ENCODE measurements at regions not wholly inside any gene's neighbourhood (a gene's known extent, or its start where the extent isn't known, plus 50 kb on each side); places are given as distances from the start of the nearest gene placed in this dataset.
A peak's percentile ranks its signal among the peaks of the same experiment; 100 is the strongest.

DNA sequence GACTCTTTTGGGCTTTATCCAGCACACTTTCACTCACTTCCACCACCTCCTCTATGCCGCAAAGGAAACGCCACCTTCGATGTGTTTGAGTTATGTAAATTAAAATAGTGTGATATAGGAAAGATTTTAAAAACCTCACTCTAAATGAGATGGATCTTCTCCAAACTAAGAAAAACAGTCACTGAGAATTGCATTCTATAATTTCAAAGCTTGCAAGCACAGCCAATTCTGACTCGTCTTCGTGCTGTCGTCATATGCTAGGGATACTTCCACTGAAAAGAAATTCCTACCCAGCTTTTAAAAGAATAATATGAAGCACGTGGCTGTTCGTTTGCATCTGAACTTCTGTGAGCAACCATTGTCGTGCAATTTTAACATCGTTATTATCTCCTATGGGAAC is 162.5 kb downstream of the SH3BP4 start:
- no peaks in the 10 kb centered on the region for H3K36me3 ChIP-seq
- no peaks in the 10 kb centered on the region for H3K9me3 ChIP-seq
- H3K4me1 ChIP-seq: peaks cover 2% of the 10 kb centered on the region
- TF ChIP-seq, protein P1, sequence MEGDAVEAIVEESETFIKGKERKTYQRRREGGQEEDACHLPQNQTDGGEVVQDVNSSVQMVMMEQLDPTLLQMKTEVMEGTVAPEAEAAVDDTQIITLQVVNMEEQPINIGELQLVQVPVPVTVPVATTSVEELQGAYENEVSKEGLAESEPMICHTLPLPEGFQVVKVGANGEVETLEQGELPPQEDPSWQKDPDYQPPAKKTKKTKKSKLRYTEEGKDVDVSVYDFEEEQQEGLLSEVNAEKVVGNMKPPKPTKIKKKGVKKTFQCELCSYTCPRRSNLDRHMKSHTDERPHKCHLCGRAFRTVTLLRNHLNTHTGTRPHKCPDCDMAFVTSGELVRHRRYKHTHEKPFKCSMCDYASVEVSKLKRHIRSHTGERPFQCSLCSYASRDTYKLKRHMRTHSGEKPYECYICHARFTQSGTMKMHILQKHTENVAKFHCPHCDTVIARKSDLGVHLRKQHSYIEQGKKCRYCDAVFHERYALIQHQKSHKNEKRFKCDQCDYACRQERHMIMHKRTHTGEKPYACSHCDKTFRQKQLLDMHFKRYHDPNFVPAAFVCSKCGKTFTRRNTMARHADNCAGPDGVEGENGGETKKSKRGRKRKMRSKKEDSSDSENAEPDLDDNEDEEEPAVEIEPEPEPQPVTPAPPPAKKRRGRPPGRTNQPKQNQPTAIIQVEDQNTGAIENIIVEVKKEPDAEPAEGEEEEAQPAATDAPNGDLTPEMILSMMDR (IDR thresholded peaks at IDR 0.05; ENCODE audit: low read depth, low read length): no peak
- no peaks in the 10 kb centered on the region for H3K27me3 ChIP-seq
- H3K4me3 ChIP-seq (ENCODE audit: low read depth, low read length): no peak overlapping the region
- no peak for DNase-seq

DNA sequence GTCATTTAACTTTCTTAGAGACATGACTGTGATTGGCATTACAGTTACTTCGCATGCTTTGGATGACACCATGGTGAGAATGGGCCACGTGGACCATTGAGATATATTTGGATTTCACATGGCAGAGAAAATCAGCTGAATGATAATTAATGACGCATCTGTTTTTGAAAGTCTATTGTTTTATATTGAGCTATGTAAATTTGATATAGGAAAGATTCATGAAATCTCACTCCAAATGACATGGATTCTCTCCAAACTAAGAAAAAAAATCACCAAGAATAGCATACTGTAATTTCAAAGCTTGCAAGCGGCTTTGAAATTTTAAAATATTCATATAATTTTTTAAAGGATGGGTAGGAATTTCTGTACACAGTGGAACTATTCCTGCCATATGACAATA is 163.7 kb downstream of the SH3BP4 start:
- DNase-seq: no peak
- no peak overlapping the region for H3K4me3 ChIP-seq (ENCODE audit: low read depth, low read length)
- no peaks in the 10 kb centered on the region for H3K36me3 ChIP-seq
- TF ChIP-seq, protein P1 (IDR thresholded peaks at IDR 0.05; ENCODE audit: low read depth, low read length): no peak
- peaks cover 2% of the 10 kb centered on the region for H3K4me1 ChIP-seq
- no peaks in the 10 kb centered on the region for H3K27me3 ChIP-seq
- H3K9me3 ChIP-seq: no peaks in the 10 kb centered on the region

DNA sequence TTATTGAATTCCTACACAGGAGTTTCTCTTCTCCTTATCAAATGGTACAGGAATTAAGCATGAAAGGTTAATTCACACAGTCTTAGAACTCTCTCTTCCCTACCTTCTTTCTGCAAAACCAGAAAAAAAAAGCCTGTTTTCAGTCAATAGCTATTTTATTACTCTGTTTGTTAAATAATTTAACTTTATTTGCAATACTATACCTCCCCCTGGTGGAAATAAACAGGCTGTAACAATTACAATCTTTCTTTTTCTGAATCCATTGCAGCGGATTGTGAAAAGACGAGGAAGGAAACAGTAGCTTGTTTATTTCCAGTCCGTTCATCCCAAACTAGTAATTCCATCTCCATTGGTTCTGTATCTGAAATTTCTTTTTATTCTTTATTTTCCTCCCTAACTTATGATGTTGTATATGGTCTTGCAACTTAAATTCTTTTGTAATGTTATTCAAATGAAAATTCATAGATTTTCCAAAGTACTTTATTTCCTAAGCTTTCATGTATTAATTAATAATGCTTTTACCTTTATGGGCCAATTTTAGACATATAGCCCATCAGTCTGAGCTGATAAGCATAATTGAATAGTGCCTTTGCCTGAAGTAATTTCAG is 165.2 kb downstream of the SH3BP4 start:
- no peaks in the 10 kb centered on the region for H3K9me3 ChIP-seq
- no peaks in the 10 kb centered on the region for H3K36me3 ChIP-seq
- DNase-seq: no peak
- peaks cover 2% of the 10 kb centered on the region for H3K4me1 ChIP-seq
- H3K27me3 ChIP-seq: no peaks in the 10 kb centered on the region
- H3K4me3 ChIP-seq (ENCODE audit: low read depth, low read length): no peak overlapping the region
- TF ChIP-seq, protein P1 (IDR thresholded peaks at IDR 0.05; ENCODE audit: low read depth, low read length): peak; percentile 63

DNA sequence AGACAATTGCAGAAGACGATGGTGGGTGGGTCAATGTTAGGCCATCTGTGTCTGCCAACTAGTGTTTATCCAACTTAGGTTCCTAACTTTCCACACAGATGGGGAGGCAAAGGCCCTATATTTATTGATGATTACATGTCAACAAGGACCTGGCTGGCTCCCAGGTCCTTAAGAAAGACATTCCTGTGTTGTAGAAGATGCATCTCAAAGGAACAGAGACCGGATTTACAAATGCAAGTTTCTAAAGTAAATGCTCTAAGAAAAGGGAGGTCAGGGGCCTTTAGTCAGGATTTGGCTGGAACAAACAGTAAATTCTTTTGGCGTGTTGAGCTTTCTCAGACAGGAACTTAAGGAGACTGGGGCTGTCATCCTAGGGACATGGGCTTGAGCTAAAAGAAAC is 175.0 kb downstream of the SH3BP4 start:
- Histone ChIP-seq H3K4me1 (no peaks in the 10 kb centered on the region; the same call in 1 of the 2 replicates), H3K36me3 (no peaks in the 10 kb centered on the region), H3K9me3 (no peaks in the 10 kb centered on the region), H3K4me3 (ENCODE audit: low read depth, low read length) (no peak overlapping the region), H3K27me3 (no peaks in the 10 kb centered on the region)
- TF ChIP-seq, protein P1 (IDR thresholded peaks at IDR 0.05; ENCODE audit: low read depth, low read length): no peak
- DNase-seq: no peak

DNA sequence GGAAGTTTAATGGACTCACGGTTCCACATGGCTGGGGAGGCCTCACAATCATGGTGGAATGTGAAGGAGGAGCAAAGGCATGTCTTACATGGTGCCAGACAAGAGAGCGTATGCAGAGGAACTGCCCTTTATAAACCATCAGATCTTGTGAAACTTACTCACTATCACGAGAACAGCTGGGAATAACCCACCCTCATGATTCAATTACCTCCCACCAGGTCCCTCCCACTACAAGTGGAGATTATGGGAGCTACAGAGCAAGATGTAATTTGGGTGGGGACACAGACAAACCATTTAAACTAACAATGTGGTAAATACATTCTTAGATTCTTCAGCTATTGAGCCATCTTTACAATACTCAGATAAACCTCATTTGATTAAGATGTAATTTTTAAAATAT is 176.1 kb downstream of the SH3BP4 start:
- TF ChIP-seq, protein P1 (IDR thresholded peaks at IDR 0.05; ENCODE audit: low read depth, low read length): no peak
- DNase-seq: no peak
- Histone ChIP-seq H3K36me3 (no peaks in the 10 kb centered on the region), H3K4me3 (ENCODE audit: low read depth, low read length) (no peak overlapping the region), H3K4me1 (no peaks in the 10 kb centered on the region; the same call in 1 of the 2 replicates), H3K27me3 (no peaks in the 10 kb centered on the region), H3K9me3 (no peaks in the 10 kb centered on the region)

DNA sequence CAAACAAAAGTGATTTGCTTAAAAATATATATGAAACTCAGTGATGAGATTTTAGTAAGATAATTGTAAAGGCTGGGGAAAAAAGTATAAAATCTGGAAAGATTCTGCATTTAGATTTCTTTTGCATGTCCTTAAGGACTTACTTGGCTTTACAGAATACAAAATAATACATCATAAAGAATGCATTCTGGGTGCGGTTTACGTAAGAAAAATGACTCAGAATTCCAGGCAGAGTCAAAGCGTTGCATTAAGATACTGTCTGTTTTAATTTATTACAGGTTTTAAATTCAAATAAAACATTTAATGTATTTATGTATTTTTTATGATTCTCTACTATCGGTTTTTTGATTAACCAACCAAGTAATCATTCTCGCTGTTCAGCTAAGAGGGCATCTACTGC is 178.0 kb downstream of the SH3BP4 start:
- TF ChIP-seq, protein P1 (IDR thresholded peaks at IDR 0.05; ENCODE audit: low read depth, low read length): no peak
- Histone ChIP-seq H3K9me3 (no peaks in the 10 kb centered on the region), H3K36me3 (no peaks in the 10 kb centered on the region), H3K4me3 (ENCODE audit: low read depth, low read length) (no peak overlapping the region), H3K4me1 (no peaks in the 10 kb centered on the region; the same call in 1 of the 2 replicates), H3K27me3 (no peaks in the 10 kb centered on the region)
- DNase-seq: no peak

Measured in BE2C (cell line).